ENCODE measurements at regions not wholly inside any gene's neighbourhood (a gene's known extent, or its start where the extent isn't known, plus 50 kb on each side); places are given as distances from the start of the nearest gene placed in this dataset.

DNA sequence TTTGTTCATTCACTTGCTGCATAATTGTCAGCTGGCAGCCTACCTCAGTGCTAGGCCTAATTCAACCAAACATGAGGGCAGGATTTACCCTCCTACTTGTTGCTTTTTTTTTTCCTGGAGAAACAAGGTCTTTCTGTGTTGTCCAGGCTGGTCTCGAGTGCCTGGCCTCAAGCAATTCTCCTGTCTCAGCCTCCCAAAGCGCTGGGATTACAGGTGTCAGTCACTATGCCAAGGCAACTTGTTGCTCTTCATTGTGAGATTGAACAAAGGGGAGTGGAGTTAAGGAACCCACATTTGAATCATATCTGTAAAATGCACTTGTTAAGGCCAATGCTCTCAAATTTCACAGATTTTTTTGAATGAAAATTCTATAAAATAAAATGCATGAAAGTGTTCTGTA, 380.5 kb downstream of the TMEM161B start:
- TF ChIP-seq, protein P1, sequence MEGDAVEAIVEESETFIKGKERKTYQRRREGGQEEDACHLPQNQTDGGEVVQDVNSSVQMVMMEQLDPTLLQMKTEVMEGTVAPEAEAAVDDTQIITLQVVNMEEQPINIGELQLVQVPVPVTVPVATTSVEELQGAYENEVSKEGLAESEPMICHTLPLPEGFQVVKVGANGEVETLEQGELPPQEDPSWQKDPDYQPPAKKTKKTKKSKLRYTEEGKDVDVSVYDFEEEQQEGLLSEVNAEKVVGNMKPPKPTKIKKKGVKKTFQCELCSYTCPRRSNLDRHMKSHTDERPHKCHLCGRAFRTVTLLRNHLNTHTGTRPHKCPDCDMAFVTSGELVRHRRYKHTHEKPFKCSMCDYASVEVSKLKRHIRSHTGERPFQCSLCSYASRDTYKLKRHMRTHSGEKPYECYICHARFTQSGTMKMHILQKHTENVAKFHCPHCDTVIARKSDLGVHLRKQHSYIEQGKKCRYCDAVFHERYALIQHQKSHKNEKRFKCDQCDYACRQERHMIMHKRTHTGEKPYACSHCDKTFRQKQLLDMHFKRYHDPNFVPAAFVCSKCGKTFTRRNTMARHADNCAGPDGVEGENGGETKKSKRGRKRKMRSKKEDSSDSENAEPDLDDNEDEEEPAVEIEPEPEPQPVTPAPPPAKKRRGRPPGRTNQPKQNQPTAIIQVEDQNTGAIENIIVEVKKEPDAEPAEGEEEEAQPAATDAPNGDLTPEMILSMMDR (conservative IDR thresholded peaks at IDR 0.05 in 1 of 2, IDR thresholded peaks at IDR 0.05 in 1 of 2; ENCODE audit: extremely low read depth in 1 of 2, insufficient read depth in 1 of 2, low read depth in 1 of 2, low read length in 2 of 2): no peak
- no peak for TF ChIP-seq EZH2 (IDR thresholded peaks at IDR 0.05; ENCODE audit: borderline replicate concordance, low read length)
